Smooth muscle cell (in vitro differentiated cells): ENCODE measurements at regions not wholly inside any gene's neighbourhood (a gene's known extent, or its start where the extent isn't known, plus 50 kb on each side); places are given as distances from the start of the nearest gene placed in this dataset.
"Not testable (repeated sequence)": the region's sequence is repeated elsewhere in the genome, so short reads cannot be mapped to it uniquely, and the experiment has no call there.

Source experiments
- DNase-seq: peaks from one replicate; lab custom pipeline; 2025; ENCODE audit not compliant: unreplicated experiment; lab: John Stamatoyannopoulos, UW
- H2AFZ ChIP-seq: fragments of 200-600 bp; sonication (generic); 2 replicates; pipeline ENCODE4 v1.6.0; 2016; ENCODE audit warnings: antibody characterized with exemption, low read depth, mild to moderate bottlenecking
- H3F3A ChIP-seq: fragments of 200-600 bp; sonication (generic); 2 replicates; pipeline ENCODE4 v1.6.0; 2017; ENCODE audit warnings: antibody characterized with exemption, low read depth
- H3K27ac ChIP-seq: fragments of 200-600 bp; sonication (generic); 2 replicates; pipeline ENCODE4 v1.5.1; 2016; ENCODE audit warnings: low read depth, mild to moderate bottlenecking
- H3K27me3 ChIP-seq: fragments of 200-600 bp; sonication (generic); 2 replicates; pipeline ENCODE4 v1.6.1; 2016; ENCODE audit warnings: low read depth, mild to moderate bottlenecking
- H3K36me3 ChIP-seq: fragments of 200-600 bp; sonication (generic); 2 replicates; pipeline ENCODE4 v1.5.1; 2016; ENCODE audit warnings: low read depth
- H3K4me1 ChIP-seq: fragments of 200-600 bp; sonication (generic); 2 replicates; pipeline ENCODE4 v1.5.1; 2016; ENCODE audit warnings: low read depth
- H3K4me2 ChIP-seq: fragments of 200-600 bp; sonication (generic); 2 replicates; pipeline ENCODE4 v1.6.0; 2016; ENCODE audit warnings: mild to moderate bottlenecking
- H3K4me3 ChIP-seq: fragments of 200-600 bp; sonication (generic); 2 replicates; pipeline ENCODE4 v1.5.1; 2016; ENCODE audit warnings: mild to moderate bottlenecking
- H3K79me2 ChIP-seq: fragments of 200-600 bp; sonication (generic); 2 replicates; pipeline ENCODE4 v1.6.0; 2016; ENCODE audit warnings: low read depth, mild to moderate bottlenecking
- H3K9ac ChIP-seq: fragments of 200-600 bp; sonication (generic); 2 replicates; pipeline ENCODE4 v1.6.0; 2016; ENCODE audit warnings: low read depth
- H3K9me3 ChIP-seq: fragments of 200-600 bp; sonication (generic); replicated peaks from 2 replicates; pipeline ENCODE4 v1.5.1; 2016; ENCODE audit warnings: low read depth
- H4K20me1 ChIP-seq: fragments of 200-600 bp; sonication (generic); 2 replicates; pipeline ENCODE4 v1.6.0; 2016; ENCODE audit warnings: low read depth
- CTCF ChIP-seq: fragments of 200-600 bp; sonication (generic); IDR thresholded peaks from 2 replicates; pipeline ENCODE4 v1.5.1; 2017; ENCODE audit warnings: borderline replicate concordance, mild to moderate bottlenecking, antibody characterized with exemption; ENCODE audit not compliant: insufficient read depth, poor library complexity, severe bottlenecking
- WGBS: methylation state at CpG from one replicate; pipeline ENCODE4 v1.1.7; 2016; ENCODE audit warnings: low lambda C conversion rate; 5-methylcytosine and 5-hydroxymethylcytosine counted together

GRCh38 chr20:26208296-26209091, 511.8 kb upstream of the ZNF337 start:
- no peaks in the 10 kb centered on the region for H3F3A ChIP-seq
- H3K9ac ChIP-seq: no peak overlapping the region
- H3K4me2 ChIP-seq: peak overlapping the region; percentile 83
- H3K4me3 ChIP-seq: peak overlapping the region; percentile 44
- no peaks in the 10 kb centered on the region for H3K36me3 ChIP-seq
- TF ChIP-seq CTCF: no peak
- peak; percentile 1 for DNase-seq
- no peaks in the 10 kb centered on the region for H3K4me1 ChIP-seq
- H3K27me3 ChIP-seq: peaks cover 58% of the 10 kb centered on the region
- H2AFZ ChIP-seq: peak overlapping the region; percentile 90
- H4K20me1 ChIP-seq: no peaks in the 10 kb centered on the region
- no peaks in the 10 kb centered on the region for H3K9me3 ChIP-seq
- 6% methylated on average over 83 of the region's 91 CpGs for WGBS
- no peaks in the 10 kb centered on the region for H3K79me2 ChIP-seq
- H3K27ac ChIP-seq: no peak overlapping the region

GRCh38 chr20:26207967-26208295, 511.3 kb upstream of the ZNF337 start:
- H3K27me3 ChIP-seq: peaks cover 58% of the 10 kb centered on the region

GRCh38 chr20:26207237-26207966, 510.7 kb upstream of the ZNF337 start:
- Histone ChIP-seq H3K27me3 (peaks cover 58% of the 10 kb centered on the region), H4K20me1 (no peaks in the 10 kb centered on the region), H3K9me3 (no peaks in the 10 kb centered on the region), H3K79me2 (no peaks in the 10 kb centered on the region), H3K27ac (no peak overlapping the region), H3K4me2 (peak overlapping the region; percentile 83), H3K4me1 (no peaks in the 10 kb centered on the region), H3K36me3 (no peaks in the 10 kb centered on the region), H3F3A (no peaks in the 10 kb centered on the region), H3K4me3 (peak overlapping the region; percentile 44), H3K9ac (no peak overlapping the region), H2AFZ (peak overlapping the region; percentile 90)
- TF ChIP-seq CTCF: no peak
- no peak for DNase-seq
- WGBS: 71% methylated on average over 3 of the region's 3 CpGs

More at GRCh38 chr20:26207967-26208295, 511.3 kb upstream of the ZNF337 start:
- H3K36me3 ChIP-seq, H3K27ac ChIP-seq, H3K79me2 ChIP-seq, H3K9me3 ChIP-seq, H3K9ac ChIP-seq, H3K4me1 ChIP-seq, DNase-seq, H4K20me1 ChIP-seq, H3F3A ChIP-seq: not testable (repeated sequence)
- WGBS: 15% methylated on average over 23 of the region's 35 CpGs
- H2AFZ ChIP-seq: peak overlapping the region; percentile 90
- peak overlapping the region; percentile 44 for H3K4me3 ChIP-seq
- peak overlapping the region; percentile 83 for H3K4me2 ChIP-seq

- Histone ChIP-seq H3K36me3 (no peaks in the 10 kb centered on the region), H4K20me1 (no peaks in the 10 kb centered on the region), H3F3A (no peaks in the 10 kb centered on the region), H3K4me3 (no peak overlapping the region), H3K4me2 (no peak overlapping the region), H3K27ac (no peak overlapping the region), H2AFZ (no peak overlapping the region), H3K9me3 (peaks cover 3% of the 10 kb centered on the region), H3K79me2 (no peaks in the 10 kb centered on the region), H3K4me1 (no peaks in the 10 kb centered on the region), H3K9ac (no peak overlapping the region), H3K27me3 (peaks cover 45% of the 10 kb centered on the region)
- 37% methylated on average over 1 of the region's 1 CpG for WGBS
- no peak for DNase-seq
- no peak for TF ChIP-seq CTCF
Measured at GRCh38 chr20:26205350-26205749, 508.7 kb upstream of the ZNF337 start.

GRCh38 chr20:26201026-26201425, 504.4 kb upstream of the ZNF337 start:
- not testable (repeated sequence) for H3F3A ChIP-seq

GRCh38 chr20:26187329-26187728, 490.7 kb upstream of the ZNF337 start:
- H3K27ac ChIP-seq, DNase-seq, H3K36me3 ChIP-seq, H3K9me3 ChIP-seq, H3K27me3 ChIP-seq, H3F3A ChIP-seq, H3K9ac ChIP-seq, H2AFZ ChIP-seq, H3K4me3 ChIP-seq, H3K4me2 ChIP-seq, H3K4me1 ChIP-seq, H4K20me1 ChIP-seq, H3K79me2 ChIP-seq: not testable (repeated sequence)
- WGBS: 89% methylated on average over 3 of the region's 3 CpGs

More at GRCh38 chr20:26201026-26201425, 504.4 kb upstream of the ZNF337 start:
- H3K79me2 ChIP-seq, H3K36me3 ChIP-seq, H3K9me3 ChIP-seq, H3K27me3 ChIP-seq, H2AFZ ChIP-seq, H4K20me1 ChIP-seq, H3K4me1 ChIP-seq, H3K27ac ChIP-seq, H3K9ac ChIP-seq, H3K4me2 ChIP-seq, H3K4me3 ChIP-seq, DNase-seq: not testable (repeated sequence)
